ENCODE measurements at regions not wholly inside any gene's neighbourhood (a gene's known extent, or its start where the extent isn't known, plus 50 kb on each side); places are given as distances from the start of the nearest gene placed in this dataset.

DNA sequence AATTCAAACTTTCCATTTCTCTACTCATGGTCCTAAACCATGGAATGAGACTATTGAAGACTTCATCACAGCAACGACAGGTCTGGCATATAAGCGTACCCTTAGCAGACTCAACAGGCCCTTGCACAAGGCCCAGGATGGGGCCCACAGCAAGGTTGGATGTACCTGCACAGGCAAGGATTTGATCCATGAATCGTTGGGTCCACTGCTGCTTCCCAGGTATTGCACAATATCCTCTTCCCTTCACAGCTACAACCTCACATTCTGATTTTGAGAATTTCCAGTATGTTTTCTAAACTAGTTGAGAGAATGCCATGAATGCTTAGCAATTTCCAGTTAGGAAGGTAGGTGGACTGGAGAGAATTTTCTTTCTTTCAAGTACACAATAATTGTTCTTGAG lies 515.8 kb downstream of the SUCLG1 start:
- 65 to 66% methylated on average over 3 of the region's 3 CpGs for whole genome bisulfite sequencing, 2 donors
- no peak for ATAC-seq

DNA sequence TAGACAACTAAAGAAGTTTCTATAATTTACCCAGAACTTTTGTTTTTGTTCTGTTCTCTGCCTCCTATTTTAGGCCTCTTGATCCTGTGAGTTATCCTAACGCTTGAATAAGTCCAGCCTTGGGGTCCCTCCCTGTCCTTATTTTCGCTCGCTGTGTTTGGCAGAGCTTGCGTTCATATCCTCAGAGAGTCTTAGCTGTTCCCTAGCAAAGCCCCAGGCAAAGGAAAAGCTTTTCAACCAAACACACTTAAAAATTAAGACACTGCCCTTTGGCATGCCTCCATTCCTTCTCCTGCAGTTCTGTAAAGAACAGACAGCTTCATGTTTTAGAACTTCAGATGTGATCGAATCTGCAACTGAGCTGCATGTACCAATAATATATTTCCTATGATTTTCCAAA lies 517.2 kb downstream of the SUCLG1 start:
- Histone ChIP-seq H3K27ac (no peak overlapping the region), H3K9me3 (no peaks in the 10 kb centered on the region), H3K4me1 (no peaks in the 10 kb centered on the region), H3K4me3 (no peak overlapping the region), H3K36me3 (replicated peaks in 1 of 2; ENCODE audit: insufficient read depth in 1 of 2, low read depth in 2 of 2) (no peaks in the 10 kb centered on the region), H3K27me3 (no peaks in the 10 kb centered on the region)
- no peak for DNase-seq
- intact Hi-C loops (cut with DNase I): no loop called here
- WGBS, 2 donors: 74 to 84% methylated on average over 5 of the region's 5 CpGs
- no peak for ATAC-seq
- TF ChIP-seq, protein P1, sequence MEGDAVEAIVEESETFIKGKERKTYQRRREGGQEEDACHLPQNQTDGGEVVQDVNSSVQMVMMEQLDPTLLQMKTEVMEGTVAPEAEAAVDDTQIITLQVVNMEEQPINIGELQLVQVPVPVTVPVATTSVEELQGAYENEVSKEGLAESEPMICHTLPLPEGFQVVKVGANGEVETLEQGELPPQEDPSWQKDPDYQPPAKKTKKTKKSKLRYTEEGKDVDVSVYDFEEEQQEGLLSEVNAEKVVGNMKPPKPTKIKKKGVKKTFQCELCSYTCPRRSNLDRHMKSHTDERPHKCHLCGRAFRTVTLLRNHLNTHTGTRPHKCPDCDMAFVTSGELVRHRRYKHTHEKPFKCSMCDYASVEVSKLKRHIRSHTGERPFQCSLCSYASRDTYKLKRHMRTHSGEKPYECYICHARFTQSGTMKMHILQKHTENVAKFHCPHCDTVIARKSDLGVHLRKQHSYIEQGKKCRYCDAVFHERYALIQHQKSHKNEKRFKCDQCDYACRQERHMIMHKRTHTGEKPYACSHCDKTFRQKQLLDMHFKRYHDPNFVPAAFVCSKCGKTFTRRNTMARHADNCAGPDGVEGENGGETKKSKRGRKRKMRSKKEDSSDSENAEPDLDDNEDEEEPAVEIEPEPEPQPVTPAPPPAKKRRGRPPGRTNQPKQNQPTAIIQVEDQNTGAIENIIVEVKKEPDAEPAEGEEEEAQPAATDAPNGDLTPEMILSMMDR (IDR thresholded peaks at IDR 0.05): no peak
- TF ChIP-seq POLR2A (IDR thresholded peaks at IDR 0.05): no peak

More for the DNA sequence above, 515.8 kb downstream of the SUCLG1 start:
- Histone ChIP-seq H3K9me3 (no peaks in the 10 kb centered on the region), H3K27me3 (no peaks in the 10 kb centered on the region), H3K27ac (no peak overlapping the region), H3K36me3 (replicated peaks in 1 of 2; ENCODE audit: insufficient read depth in 1 of 2, low read depth in 2 of 2) (no peaks in the 10 kb centered on the region), H3K4me3 (no peak overlapping the region), H3K4me1 (no peaks in the 10 kb centered on the region)
- no peak for DNase-seq
- intact Hi-C loops (cut with DNase I): no loop called here
- TF ChIP-seq, protein P1 (IDR thresholded peaks at IDR 0.05): no peak
- TF ChIP-seq POLR2A (IDR thresholded peaks at IDR 0.05): no peak

- ATAC-seq (no peak), DNase-seq (no peak)
- Histone ChIP-seq H3K9me3 (no peaks in the 10 kb centered on the region), H3K27me3 (no peaks in the 10 kb centered on the region), H3K36me3 (replicated peaks in 1 of 2; ENCODE audit: insufficient read depth in 1 of 2, low read depth in 2 of 2) (no peaks in the 10 kb centered on the region), H3K4me3 (no peak overlapping the region), H3K27ac (no peak overlapping the region), H3K4me1 (no peaks in the 10 kb centered on the region)
- WGBS, 2 donors: 39 to 40% methylated on average over 2 of the region's 2 CpGs
- intact Hi-C loops (cut with DNase I): no loop called here
- TF ChIP-seq, protein P1 (IDR thresholded peaks at IDR 0.05): no peak
- TF ChIP-seq POLR2A (IDR thresholded peaks at IDR 0.05): no peak
Measured at GRCh38 chr2:83933749-83934148, 525.3 kb downstream of the SUCLG1 start.

GRCh38 chr2:83923531-83923930 lies 535.5 kb downstream of the SUCLG1 start:
- Histone ChIP-seq H3K27ac (no peak overlapping the region), H3K4me3 (no peak overlapping the region), H3K36me3 (replicated peaks in 1 of 2; ENCODE audit: insufficient read depth in 1 of 2, low read depth in 2 of 2) (no peaks in the 10 kb centered on the region), H3K27me3 (no peaks in the 10 kb centered on the region), H3K4me1 (no peaks in the 10 kb centered on the region), H3K9me3 (no peaks in the 10 kb centered on the region)
- DNase-seq: no peak
- TF ChIP-seq, protein P1 (IDR thresholded peaks at IDR 0.05): no peak
- TF ChIP-seq POLR2A (IDR thresholded peaks at IDR 0.05): no peak
- intact Hi-C loops (cut with DNase I): no loop called here
- no peak for ATAC-seq
- 51 to 52% methylated on average over 2 of the region's 2 CpGs for WGBS, 2 donors

DNA sequence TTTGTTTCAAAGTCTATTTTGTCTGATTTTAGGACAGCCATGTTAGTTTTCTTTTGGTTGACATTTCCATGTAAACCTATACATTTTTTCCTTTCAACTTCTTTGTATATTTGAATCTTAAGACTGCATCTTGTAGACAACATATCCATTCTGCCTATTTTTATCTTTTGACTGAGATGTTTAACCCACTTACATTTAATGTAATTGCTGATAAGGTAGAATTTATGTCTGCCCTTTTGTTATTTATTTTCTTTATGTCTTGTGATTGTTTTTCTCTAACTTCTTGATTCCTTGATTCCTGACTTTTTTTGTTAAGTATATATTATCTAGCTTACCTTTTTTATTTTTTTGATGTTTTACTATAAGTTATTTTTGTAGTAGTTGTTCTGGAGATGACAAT lies 542.5 kb downstream of the SUCLG1 start:
- ATAC-seq (no peak), DNase-seq (no peak)
- intact Hi-C loops (cut with DNase I): no loop called here
- H3K4me3 ChIP-seq: no peak overlapping the region
- no peaks in the 10 kb centered on the region for H3K9me3 ChIP-seq
- H3K27me3 ChIP-seq: no peaks in the 10 kb centered on the region
- H3K27ac ChIP-seq: no peak overlapping the region
- no peaks in the 10 kb centered on the region for H3K36me3 ChIP-seq (replicated peaks in 1 of 2; ENCODE audit: insufficient read depth in 1 of 2, low read depth in 2 of 2)
- TF ChIP-seq, protein P1 (IDR thresholded peaks at IDR 0.05): no peak
- no peak for TF ChIP-seq POLR2A (IDR thresholded peaks at IDR 0.05)
- no peaks in the 10 kb centered on the region for H3K4me1 ChIP-seq

Data from body of pancreas (tissue), 4 donors.